ENCODE measurements at regions not wholly inside any gene's neighbourhood (a gene's known extent, or its start where the extent isn't known, plus 50 kb on each side); places are given as distances from the start of the nearest gene placed in this dataset.

DNA sequence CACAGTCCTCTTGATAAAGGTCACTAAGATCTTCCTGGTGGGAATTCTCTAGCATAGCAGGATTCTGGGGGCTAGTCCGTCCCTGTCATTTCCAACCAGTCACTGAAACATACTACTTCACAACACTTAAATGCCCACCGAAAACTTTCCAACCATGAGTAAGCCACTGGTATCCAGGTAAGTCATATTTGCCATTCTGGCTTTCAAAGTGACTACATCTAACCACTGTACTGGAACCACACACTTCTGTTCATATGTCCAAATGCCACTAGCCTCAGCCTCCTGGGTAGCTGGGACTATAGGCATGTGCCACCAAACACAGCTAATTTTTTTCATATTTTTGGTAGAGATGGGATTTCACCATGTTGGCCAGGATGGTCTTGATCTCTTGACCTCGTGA, 64.3 kb upstream of the VANGL1 start:
- DNase-seq = no peak

DNA sequence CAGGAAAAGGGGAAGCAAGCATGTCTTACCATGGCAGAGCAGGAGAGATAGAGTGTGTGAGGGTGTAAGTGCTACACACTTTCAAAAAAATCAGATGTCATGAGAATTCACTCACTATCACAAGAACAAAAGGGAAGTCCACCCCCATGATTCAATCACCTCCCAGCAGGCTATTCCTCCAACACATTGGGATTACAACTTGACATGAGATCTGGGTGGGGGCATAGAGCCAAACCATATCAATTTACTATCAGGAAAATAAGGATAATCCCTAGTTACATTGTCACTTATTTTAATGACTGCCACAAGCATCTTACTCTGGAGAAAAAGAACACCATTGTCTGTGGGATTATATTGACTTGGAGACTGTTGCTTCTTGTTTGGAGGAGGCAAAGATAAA, 66.1 kb upstream of the VANGL1 start:
- DNase-seq = no peak

DNA sequence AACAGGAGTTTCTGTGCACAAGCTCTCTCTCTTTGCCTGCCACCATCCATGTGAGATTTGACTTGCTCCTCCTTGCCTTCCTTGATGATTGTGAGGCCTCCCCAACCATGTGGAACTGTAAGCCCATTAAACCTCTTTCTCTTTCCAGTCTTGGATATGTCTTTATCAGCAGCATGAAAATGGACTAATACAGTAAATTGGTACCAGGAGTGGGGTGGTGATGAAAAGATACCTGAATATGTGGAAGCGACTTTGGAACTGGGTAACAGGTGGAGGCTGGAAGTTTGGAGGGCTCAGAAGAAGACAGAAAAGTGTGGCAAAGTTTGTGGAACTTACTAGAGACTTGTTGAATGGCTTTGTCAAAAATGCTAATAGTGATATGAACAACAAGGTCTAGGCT, 69.1 kb upstream of the VANGL1 start:
- DNase-seq = no peak

DNA sequence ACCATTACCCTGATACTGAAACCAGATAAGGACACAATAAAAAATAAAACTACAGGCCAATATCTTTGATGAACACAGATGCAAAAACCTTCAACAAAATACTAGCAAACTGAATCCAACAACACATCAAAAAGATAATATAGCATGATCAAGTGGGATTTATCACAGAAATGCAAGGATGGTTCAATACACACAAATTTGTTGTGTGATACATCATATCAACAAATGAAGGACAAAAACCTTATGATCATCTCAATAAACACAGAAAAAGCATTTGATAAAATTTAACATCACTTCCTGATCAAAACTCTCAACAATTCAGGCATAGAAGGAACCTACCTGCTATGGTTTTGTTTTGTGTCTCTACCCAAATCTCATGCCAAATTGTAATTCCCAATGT, 74.3 kb upstream of the VANGL1 start:
- no peak for DNase-seq

DNA sequence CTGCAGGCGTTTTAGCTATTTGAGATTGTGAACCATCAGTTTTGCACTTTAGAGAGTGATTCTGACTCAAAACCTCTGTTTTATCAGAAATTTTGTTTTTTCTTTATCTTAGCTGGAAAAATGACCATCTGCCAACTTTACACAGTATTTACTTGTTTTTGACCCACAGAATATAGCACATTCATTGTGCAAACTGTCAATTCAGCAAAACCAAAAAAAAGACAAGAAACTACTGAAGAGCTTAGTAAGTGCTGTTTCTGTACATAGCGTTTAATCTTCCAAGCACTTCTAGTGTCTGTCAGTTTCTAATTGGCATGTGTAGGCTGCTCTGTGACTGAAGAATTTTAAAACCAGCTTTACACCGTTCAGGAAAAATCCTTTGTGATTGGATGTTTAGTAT, 76.0 kb upstream of the VANGL1 start:
- no peak for DNase-seq

DNA sequence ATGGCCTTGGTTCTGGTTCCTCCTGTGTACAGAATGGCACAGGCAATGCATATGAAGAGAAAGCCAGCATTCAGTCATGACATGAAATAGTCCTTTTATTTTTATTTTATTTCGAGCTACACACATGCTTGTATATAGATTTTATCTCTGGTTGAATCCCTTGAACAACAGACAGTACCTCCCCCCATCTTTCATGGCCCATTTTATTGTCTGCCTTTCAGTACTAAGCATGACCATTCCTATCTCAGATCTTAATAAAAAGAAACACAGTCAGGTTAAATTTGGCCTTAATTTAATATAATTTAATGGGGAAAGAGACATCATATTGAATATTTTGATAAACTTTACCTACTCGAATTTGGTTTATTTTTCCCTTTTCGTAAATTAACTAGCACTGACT, 76.4 kb upstream of the VANGL1 start:
- no peak for DNase-seq

DNA sequence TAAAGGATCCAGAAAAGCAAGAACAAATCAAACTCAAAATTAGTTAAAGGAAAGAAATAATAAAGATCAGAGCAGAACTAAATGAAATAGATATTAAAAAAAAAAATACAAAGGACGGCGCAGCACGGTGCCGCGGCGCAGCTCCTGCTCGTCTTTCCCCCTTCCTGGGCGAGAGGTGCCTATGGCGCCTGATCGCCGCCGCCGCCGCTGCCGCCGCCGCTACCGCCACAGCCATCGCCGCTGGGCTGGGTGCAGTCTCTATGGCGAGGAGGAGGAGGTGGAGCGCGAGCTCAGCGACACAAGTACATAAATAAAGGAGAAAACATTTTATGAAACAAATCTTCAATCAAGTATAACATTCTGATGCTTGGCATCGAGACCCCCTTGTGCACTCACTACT, 77.6 kb upstream of the VANGL1 start:
- DNase-seq = no peak

DNA sequence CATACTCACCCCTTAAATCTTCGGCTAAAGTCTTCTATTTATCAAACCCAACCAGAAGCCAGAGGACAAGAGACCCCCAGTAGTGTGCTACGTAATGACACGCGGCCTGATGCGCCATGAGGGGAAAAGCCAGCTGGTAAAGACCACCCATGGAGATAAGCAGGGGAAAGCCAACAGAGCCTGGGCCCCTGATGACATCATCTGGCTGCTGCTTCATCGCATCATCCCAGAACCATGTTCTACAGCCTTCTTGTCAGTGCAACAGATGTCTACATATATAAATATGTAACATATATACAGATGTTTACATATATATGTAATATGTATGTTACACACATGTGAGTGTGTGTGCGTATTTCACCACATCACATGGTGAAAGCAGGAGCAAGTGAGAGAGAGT, 81.7 kb upstream of the VANGL1 start:
- no peak for DNase-seq

DNA sequence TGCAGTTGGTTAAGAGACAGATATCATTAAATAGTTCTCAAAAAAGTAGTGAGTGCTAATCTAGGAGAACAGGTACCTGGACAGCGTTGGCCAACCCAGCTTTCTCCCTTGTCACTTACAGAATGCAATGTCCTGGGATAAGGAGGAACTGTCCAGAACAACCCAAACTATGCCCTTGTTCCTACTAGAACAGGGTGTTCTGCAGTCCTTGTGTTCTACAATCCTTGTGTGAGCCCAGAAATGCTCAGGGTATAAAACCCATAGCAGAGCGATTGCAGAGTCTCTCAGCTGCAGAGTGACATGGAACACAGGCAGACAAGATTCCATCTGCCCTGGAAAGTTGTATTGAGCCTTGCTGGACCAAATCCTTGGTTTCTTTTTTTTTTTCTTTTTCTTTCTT, 83.5 kb upstream of the VANGL1 start:
- no peak for DNase-seq

DNA sequence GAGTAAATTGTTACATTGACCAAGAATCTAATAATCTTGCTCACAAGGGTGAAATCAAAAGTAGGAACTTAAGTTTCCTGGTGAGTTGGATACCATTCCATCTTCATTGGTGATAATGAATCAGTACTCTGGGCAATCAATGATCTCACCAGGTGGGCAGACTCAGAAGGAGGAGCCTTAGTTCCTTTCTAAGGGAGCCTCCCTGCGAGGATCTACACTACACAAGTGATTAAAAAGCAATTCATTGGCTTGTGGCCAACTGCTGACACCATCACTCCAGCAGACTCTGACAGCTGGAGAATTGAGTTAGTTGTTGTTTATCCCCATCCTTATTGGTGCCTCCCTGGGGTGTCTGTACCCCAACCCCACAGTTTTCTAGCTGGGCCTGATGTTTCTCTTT, 84.1 kb upstream of the VANGL1 start:
- peak; percentile 73 for DNase-seq

DNA sequence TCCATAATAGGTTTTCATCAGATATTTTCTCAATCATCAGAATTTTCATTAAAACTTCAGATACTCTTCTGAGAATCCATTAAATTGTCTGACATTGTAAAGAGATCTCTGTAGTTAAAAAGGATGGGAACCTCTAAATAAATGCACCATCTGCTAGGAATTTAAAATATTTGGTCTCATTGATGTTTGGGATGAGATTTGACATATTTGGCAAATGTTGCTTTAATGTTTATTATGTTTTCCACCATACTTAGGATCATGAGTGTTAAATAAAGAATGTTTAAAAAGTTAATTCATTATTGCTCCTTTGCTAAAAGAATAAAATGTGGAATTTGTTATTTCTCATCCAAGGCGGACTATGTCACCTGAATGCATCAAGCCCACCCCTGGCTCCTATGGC, 85.5 kb upstream of the VANGL1 start:
- no peak for DNase-seq

DNA sequence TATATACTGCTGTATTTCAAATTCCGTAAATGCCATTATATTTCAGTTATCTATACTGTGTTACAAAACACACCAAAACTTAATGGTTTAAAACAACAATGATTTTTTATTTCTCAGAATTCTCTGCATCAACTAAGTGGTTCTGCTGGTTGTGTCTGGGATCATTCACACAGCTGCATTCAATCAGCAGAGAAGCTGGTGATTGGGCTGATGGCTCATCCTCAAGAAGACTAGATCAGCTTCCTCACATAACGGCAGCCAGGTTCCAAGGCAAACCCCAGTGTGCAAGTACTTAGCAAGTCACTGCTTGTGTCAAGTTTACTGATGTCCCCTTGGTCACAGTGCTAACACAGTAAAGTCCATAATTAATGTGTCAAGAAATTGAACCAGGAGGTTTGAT, 86.3 kb upstream of the VANGL1 start:
- DNase-seq = no peak

DNA sequence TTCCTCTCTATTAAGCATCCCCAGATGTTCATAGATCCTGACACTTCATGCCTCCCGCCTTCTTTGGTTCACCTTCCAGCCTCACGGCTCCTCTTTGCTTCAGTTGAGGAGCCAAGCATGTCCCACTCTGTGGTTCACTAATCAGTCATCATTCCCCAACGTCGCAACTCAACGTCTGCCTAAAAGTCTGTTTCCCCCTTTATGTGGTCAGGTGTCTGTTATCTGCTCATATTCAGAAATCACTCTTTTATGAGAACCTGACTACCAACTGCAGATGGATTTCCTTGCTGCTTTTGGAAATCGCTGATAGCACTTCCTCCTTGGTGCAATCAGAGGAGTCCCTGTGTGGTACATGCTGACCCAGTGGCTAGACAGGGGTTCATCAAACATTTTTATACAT, 94.1 kb upstream of the VANGL1 start:
- no peak for DNase-seq

DNA sequence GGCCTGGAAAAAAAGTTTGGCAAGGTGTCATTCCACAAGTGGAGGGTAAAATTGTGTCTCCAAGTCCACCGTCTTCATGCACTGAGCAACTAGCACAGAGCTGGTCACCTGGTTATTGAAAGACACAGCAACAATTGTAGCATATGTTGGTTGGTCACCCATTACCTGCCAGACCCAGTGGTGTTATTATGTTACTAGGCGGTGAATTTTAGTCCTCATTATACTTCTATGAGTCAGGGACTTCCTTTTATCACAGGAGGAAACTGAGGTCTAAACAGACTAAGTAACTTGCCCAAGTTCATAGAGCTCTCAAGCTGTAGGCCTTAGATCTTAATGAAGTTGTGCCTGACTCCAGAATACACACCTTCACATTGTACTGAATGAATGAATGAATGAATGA, 94.9 kb upstream of the VANGL1 start:
- DNase-seq = no peak

DNA sequence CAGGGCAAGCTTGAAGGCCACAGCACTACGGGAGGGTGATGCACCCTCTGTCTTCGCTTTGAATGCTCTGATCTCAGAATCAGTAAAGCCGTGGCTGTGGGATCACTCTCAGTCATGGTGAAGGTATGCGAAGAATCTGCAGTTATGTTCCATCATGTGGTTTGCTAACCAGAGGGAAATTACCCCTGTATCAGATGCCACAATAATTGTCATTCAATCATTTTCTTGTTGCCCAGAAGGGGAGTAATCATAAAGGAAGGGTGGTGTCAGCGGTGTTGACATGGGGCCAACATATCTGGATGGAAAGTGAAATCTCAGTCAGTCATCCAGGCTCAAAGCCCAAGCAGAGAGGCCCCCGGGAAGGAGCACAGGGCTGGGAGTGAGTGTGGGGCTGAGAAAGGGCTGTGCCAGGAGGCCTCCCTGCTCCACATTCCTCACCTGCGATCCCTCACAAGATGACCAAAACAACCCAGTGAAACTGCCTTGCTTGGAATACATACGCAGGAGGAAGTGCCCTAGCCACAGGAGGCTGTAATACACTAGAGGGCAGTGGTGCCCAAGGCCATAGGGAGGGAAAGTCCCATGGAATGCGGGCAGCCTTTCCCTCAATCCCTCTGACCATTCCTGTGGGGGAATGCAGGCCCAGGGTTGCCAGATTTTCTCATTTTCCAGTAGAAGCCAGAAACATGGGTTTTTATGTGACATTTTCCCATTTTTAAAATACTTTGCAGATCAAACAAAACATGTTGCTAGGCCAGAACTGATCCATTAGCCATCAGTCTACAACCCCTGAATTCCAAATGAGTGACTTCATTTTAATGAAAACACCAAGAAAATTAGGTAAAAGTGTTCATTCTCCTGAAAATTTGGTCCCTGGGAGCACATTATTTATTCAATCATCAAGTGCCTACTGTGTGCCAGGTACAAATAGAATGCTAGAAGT, 95.7 kb upstream of the VANGL1 start:
- DNase-seq = peak; percentile 56

DNA sequence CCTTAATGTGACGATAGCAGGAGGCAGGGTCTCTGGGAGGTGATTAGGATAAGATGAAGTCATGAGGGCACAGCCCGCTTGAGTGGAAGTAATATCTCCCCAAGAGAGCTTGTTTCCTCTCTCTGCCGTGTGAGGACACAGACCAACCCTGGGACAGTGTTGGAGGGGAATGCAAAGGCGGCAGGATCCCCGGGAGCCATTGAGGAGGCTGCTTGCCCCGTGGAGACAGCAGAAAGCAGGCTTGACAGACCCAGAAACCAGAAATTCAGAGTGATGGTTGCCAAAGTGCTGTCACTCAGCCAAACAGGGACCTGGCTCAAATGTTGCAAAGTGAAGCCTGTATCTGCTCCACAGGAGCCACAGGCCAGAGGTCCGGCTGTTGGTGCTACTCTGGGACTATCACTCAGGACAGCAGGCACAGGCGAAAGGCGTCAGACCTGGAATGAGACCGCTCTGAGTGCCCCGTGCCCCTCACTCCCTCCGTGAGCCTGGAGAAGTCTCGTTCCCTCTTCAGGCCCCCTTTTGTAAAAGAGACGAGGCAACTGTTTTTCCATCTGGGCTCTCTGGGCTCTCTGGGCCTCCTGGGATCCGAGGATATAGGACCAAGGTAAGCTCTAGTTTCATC, 96.6 kb upstream of the VANGL1 start:
- DNase-seq = no peak

DNA sequence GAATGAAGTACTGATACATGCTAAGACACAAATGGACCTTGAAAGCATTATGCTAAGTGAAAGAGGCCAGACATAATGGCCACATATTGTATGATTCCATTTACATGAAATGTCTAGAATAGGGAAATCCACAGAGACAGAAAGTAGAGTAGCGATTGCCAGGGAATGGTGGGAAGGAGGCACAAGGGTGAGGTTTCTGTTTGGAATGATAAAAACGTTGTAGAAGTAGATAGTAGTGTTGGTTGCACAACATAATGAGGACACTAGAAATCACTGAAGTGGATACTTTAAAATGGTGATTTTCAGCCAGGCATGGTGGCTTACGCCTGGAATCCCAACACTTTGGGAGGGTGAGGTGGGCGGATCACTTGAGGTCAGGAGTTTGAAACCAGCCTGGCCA, 97.6 kb upstream of the VANGL1 start:
- no peak for DNase-seq

DNA sequence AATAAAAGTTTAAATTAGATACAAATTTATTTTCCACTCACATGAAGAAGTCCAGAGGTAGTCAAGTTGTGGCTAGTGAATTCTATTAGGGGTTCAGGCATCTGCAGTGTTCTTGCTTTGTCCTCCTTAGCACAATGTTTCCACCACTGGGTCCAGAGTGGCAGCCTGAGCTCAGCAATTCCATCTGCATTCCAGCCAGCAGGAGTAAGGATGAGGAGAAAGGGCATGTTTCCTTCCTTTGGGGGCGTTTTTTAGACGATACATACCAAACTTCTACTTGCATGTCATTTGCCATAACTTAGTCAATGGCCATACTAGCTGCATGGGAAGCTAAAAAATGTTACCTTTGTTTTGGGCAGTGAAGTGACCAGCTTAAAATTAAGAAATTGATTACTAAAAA, 98.5 kb upstream of the VANGL1 start:
- DNase-seq = no peak

DNA sequence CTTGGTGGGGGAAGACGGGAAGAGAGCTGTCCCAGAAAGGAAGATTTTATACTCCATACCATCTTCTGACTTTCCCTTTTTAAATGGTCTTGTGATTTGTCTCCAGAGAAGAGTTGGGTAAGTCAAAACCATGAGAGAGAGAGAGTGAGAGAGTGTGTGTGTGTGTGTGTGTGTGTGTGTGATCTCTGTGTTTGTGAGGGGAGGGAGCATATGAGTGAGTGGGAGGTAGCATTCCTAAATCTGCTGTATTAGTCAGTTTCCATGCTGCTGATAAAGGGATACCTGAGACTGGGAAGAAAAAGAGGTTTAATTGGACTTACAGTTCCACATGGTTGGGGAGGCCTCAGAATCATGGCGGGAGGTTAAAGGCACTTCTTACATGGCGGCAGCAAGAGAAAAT, 102.0 kb upstream of the VANGL1 start:
- DNase-seq = no peak

DNA sequence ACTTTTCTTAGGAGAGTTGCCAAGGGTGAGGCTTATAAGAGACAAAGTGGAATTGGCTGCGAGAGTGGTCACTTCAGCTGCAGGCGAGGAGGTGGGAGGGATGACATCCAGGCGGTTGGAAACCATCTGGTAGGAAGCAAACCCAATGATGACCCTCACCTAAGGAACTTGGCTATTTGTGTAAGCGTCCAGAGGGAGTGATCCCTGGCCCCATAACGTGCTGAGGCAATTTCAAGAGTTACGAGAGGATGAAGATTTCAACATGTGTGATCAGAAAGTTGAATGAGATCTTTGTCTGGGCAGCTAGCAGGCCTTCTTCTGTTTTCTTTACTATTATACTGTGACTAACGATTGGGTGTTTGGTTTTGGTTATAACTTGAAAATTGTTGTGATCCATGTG, 102.7 kb upstream of the VANGL1 start:
- no peak for DNase-seq

DNA sequence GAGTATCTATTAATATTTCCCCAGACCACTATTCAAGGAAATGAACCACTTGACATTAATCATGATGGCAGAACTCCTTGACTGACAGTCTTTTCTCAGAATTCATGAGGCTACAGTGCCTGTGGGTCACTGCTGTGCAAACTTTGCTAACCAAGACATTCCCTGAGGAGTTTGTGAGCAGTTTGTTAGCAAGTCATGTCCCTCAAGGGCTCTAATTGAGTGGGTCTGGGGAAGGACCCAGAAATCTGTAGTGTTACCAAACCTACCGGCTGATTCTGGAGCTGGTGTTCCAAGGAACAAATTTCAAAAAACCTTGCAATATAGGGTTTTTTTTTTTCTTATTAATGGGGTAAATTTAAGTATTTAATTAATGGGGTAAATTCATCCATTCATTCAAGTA, 103.2 kb upstream of the VANGL1 start:
- no peak for DNase-seq

DNA sequence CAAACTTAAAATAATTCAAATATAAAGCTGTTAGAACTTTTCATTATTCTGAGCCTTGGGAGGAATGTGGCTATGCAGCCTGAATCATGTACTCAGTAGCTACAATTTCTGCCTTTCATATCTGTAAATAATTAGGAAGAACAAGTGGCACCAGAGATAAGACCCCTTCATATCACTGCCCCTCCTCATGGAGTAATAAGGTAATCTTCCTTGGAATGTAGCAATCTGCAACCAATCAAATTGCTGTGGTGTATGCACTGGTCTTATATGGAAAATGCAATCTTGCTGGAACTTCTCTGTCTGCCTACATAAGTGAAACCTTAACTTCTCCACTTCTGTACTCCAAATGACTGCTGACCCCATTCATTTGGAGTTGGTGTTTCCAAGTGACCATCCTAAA, 104.4 kb upstream of the VANGL1 start:
- DNase-seq = no peak

DNA sequence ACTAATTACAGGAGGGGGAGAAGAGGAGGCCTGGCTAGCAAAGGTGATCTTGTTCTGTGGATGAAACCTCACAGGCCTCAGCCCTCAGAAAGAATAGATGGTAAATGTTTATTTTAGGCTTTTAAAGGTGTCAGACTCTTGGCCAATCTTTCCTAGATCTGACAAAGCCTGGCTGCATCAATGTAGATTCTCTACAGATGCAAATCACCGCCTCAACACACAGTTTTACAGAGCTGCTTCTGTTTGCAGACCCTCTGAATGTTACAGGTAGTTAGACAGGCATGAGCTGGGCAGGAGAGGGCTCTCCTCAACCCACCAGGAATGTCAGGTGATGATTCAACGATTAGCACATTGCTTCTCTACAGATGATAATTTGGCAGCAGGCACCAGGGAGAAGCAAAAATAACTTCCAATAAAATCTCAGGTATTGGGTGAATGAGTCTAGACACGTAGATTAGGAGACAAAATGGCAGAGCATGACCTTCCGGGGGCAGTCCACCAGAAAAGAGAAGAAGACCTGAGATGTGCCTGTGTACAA, 105.4 kb upstream of the VANGL1 start:
- no peak for DNase-seq

DNA sequence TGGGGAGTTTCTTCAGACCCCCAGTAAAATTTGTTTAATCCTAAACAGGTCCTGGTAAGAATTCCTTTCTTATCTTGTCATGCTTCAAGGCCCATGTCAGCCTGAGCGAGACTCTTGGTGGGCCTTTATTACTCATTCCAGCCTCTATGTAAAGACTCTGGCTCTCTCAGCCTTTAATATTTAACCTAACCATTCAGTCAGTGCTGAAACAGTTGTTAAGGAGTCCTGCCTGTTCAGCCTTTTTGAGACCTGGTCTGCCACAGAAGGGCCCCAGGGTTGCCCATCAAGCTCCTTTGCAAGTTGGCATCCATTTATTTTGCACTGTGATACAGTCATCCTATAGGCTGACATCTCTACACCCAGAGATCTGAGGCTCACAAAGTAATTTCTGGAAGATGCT, 107.7 kb upstream of the VANGL1 start:
- DNase-seq = no peak

Data from NCI-H82 (cell line).